ENCODE measurements at regions not wholly inside any gene's neighbourhood (a gene's known extent, or its start where the extent isn't known, plus 50 kb on each side); places are given as distances from the start of the nearest gene placed in this dataset.

DNA sequence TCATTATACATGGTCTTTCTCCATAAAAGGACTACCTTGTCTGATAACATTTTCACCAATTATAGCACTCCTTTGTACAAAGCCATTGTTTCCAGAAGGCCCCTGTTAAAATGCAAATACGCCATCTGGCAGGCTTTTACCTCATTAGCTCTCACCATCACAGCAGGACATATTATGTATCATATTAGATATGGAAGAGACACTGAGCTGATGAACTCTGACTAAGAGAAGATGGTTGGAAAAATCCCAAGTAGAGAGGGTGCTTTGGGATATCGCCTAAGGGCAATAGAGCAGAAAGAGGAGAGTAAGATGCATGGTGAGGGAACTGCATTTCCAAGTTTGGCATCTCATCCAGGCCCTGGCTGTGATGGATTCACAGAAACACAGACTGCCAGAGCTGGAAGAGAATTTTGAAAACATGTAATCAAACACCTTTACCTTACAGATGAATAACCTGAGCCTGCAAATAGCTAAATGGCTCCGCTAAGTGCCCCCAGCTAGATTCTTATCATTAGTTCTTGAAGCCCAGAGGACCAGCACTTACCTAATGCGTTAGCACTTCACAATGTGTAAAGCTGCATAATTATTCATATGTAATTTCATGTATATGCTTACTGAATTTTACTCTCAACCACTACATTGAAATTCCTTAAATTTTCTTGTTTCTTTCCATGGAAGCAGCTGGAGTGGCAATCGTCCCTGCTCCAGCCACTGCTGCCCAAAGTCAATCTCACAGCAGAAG, 393.6 kb upstream of the IZUMO3 start:
- H3K4me1 Mint-ChIP-seq, result no peaks in the 10 kb centered on the region
- H3K9me3 Mint-ChIP-seq, result no peaks in the 10 kb centered on the region
- no peak overlapping the region for H3K27ac Mint-ChIP-seq
- TF ChIP-seq, protein P1, sequence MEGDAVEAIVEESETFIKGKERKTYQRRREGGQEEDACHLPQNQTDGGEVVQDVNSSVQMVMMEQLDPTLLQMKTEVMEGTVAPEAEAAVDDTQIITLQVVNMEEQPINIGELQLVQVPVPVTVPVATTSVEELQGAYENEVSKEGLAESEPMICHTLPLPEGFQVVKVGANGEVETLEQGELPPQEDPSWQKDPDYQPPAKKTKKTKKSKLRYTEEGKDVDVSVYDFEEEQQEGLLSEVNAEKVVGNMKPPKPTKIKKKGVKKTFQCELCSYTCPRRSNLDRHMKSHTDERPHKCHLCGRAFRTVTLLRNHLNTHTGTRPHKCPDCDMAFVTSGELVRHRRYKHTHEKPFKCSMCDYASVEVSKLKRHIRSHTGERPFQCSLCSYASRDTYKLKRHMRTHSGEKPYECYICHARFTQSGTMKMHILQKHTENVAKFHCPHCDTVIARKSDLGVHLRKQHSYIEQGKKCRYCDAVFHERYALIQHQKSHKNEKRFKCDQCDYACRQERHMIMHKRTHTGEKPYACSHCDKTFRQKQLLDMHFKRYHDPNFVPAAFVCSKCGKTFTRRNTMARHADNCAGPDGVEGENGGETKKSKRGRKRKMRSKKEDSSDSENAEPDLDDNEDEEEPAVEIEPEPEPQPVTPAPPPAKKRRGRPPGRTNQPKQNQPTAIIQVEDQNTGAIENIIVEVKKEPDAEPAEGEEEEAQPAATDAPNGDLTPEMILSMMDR (IDR thresholded peaks at IDR 0.05; ENCODE audit: unreplicated experiment), result no peak
- H3K27me3 Mint-ChIP-seq (ENCODE audit: low read depth), result peaks cover 1% of the 10 kb centered on the region
- H3K4me3 Mint-ChIP-seq, result no peak overlapping the region
- no peaks in the 10 kb centered on the region for H3K36me3 Mint-ChIP-seq
- DNase-seq (ENCODE audit: low spot score in 2 of 2, unreplicated experiment in 2 of 2), result no peak

- peaks cover 1% of the 10 kb centered on the region for H3K27me3 Mint-ChIP-seq (ENCODE audit: low read depth)
- H3K27ac Mint-ChIP-seq, result no peak overlapping the region
- no peaks in the 10 kb centered on the region for H3K4me1 Mint-ChIP-seq
- TF ChIP-seq, protein P1 (IDR thresholded peaks at IDR 0.05; ENCODE audit: unreplicated experiment), result no peak
- H3K9me3 Mint-ChIP-seq, result no peaks in the 10 kb centered on the region
- H3K36me3 Mint-ChIP-seq, result no peaks in the 10 kb centered on the region
- no peak overlapping the region for H3K4me3 Mint-ChIP-seq
- no peak for DNase-seq (ENCODE audit: low spot score in 2 of 2, unreplicated experiment in 2 of 2)
These were observed 390.4 kb upstream of the IZUMO3 start for GRCh38 chr9:24936117-24936516.

DNA sequence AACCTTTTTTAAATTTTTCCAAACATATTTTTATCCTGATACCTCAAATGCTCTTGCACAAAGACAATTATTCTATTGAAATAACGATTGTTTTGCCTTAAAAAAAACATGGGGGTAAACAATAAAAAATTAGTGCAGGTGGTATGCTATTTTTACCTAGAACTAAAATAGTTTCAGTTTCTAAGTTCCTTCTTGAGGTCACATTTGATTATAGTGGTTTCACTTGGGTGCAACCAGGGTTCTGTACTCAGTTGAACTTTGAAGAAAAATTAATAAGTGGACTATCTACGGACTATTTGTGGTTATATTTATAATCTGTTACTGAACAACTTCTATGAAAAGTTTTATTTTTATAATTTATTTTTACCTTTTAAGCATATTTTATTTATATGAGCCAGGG, 387.1 kb upstream of the IZUMO3 start:
- H3K4me1 Mint-ChIP-seq, result no peaks in the 10 kb centered on the region
- TF ChIP-seq, protein P1 (IDR thresholded peaks at IDR 0.05; ENCODE audit: unreplicated experiment), result no peak
- no peak overlapping the region for H3K27ac Mint-ChIP-seq
- no peak overlapping the region for H3K4me3 Mint-ChIP-seq
- H3K27me3 Mint-ChIP-seq (ENCODE audit: low read depth), result no peaks in the 10 kb centered on the region
- H3K36me3 Mint-ChIP-seq, result no peaks in the 10 kb centered on the region
- no peak for DNase-seq (ENCODE audit: low spot score in 2 of 2, unreplicated experiment in 2 of 2)
- no peaks in the 10 kb centered on the region for H3K9me3 Mint-ChIP-seq

DNA sequence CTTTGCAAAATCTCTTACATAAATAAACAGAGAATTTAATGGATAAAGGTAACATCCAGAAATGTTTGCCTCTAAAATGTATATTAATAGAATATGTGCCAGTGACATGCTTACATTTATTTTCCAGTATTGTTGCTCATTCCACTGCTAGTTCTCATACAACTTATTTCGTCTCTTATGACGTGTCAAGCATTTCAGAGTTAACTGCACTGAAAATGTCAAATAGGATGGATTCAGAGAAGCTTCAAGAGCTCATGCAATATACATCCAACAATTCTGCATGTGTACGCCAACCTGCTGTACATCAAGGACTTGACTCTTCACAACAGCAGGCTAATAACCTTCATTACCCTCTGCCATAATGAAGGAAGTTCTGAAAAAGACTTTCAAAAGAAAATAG, 386.2 kb upstream of the IZUMO3 start:
- Mint-ChIP-seq H3K4me1 (no peaks in the 10 kb centered on the region), H3K36me3 (no peaks in the 10 kb centered on the region), H3K27me3 (ENCODE audit: low read depth) (no peaks in the 10 kb centered on the region), H3K27ac (no peak overlapping the region), H3K9me3 (no peaks in the 10 kb centered on the region), H3K4me3 (no peak overlapping the region)
- DNase-seq (ENCODE audit: low spot score in 2 of 2, unreplicated experiment in 2 of 2), result no peak
- TF ChIP-seq, protein P1 (IDR thresholded peaks at IDR 0.05; ENCODE audit: unreplicated experiment), result no peak

- TF ChIP-seq, protein P1 (IDR thresholded peaks at IDR 0.05; ENCODE audit: unreplicated experiment), result no peak
- Mint-ChIP-seq H3K4me1 (no peaks in the 10 kb centered on the region), H3K36me3 (no peaks in the 10 kb centered on the region), H3K27me3 (ENCODE audit: low read depth) (no peaks in the 10 kb centered on the region), H3K27ac (no peak overlapping the region), H3K9me3 (peaks cover 16% of the 10 kb centered on the region), H3K4me3 (no peak overlapping the region)
- no peak for DNase-seq (ENCODE audit: low spot score in 2 of 2, unreplicated experiment in 2 of 2)
These were observed 367.1 kb upstream of the IZUMO3 start for GRCh38 chr9:24912767-24913166.

Data from mesothelial cell of epicardium (in vitro differentiated cells).